ENCODE measurements at regions not wholly inside any gene's neighbourhood (a gene's known extent, or its start where the extent isn't known, plus 50 kb on each side); places are given as distances from the start of the nearest gene placed in this dataset.
"Not testable (repeated sequence)": the region's sequence is repeated elsewhere in the genome, so short reads cannot be mapped to it uniquely, and the experiment has no call there.

- not testable (repeated sequence) for TF ChIP-seq CTCF (IDR thresholded peaks at IDR 0.05; ENCODE audit: low read depth, low read length); POLR2A (IDR thresholded peaks at IDR 0.05; ENCODE audit: extremely low read depth, insufficient read length)
Measured at GRCh38 chrX:138282598-138283150, 428.8 kb downstream of the FGF13 start.

Measured in NB4 (cell line).